NCI-H345 (cell line): ENCODE measurements at regions not wholly inside any gene's neighbourhood (a gene's known extent, or its start where the extent isn't known, plus 50 kb on each side); places are given as distances from the start of the nearest gene placed in this dataset.
"Not testable (repeated sequence)": the region's sequence is repeated elsewhere in the genome, so short reads cannot be mapped to it uniquely, and the experiment has no call there.

Experiments
- DNase-seq: peaks from one replicate; lab custom pipeline; 2025; lab: John Stamatoyannopoulos, UW

- DNase-seq, result no peak
These were observed 231.0 kb upstream of the PIK3R1 start for GRCh38 chr5:67984546-67984945.

GRCh38 chr5:67983251-67984110, 232.1 kb upstream of the PIK3R1 start:
- no peak for DNase-seq

DNA sequence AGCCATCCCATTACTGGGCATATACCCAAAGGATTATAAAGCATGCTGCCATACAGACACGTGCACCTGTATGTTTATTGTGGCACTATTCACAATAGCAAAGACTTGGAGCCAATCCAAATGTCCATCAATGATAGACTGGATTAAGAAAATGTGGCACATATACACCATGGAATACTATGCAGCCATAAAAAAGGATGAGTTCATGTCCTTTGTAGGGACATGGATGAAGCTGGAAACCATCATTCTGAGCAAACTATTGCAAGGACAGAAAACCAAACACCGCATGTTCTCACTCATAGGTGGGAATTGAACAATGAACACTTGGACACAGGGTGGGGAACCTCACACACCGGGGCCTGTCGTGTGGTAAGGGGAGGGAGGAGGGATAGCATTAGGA, 233.4 kb upstream of the PIK3R1 start:
- not testable (repeated sequence) for DNase-seq

DNA sequence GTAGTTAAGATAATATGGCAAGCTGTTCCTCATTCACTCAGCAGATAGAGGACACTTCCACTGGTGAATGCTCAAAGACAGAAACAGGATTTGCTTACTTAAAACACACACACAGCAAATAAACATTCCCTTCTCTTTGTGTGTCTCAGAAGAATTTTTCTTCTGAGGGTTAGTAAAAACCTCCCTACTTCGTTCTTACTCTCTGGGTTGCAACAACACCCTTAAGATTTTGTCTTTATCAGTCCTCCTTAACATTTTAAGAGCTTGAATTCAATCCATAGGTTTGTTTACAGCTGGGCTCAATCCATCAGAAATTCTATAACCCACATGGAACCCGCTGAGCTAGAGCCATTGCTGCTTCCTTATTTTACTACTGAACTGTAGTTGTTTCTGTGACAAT, 237.4 kb upstream of the PIK3R1 start:
- DNase-seq, result no peak

GRCh38 chr5:67976891-67977601, 238.5 kb upstream of the PIK3R1 start:
- no peak for DNase-seq

GRCh38 chr5:67976181-67976580, 239.4 kb upstream of the PIK3R1 start:
- DNase-seq, result no peak

GRCh38 chr5:67974471-67974870, 241.1 kb upstream of the PIK3R1 start:
- DNase-seq, result no peak

- DNase-seq, result no peak
These were observed 241.5 kb upstream of the PIK3R1 start for GRCh38 chr5:67974054-67974453.

DNA sequence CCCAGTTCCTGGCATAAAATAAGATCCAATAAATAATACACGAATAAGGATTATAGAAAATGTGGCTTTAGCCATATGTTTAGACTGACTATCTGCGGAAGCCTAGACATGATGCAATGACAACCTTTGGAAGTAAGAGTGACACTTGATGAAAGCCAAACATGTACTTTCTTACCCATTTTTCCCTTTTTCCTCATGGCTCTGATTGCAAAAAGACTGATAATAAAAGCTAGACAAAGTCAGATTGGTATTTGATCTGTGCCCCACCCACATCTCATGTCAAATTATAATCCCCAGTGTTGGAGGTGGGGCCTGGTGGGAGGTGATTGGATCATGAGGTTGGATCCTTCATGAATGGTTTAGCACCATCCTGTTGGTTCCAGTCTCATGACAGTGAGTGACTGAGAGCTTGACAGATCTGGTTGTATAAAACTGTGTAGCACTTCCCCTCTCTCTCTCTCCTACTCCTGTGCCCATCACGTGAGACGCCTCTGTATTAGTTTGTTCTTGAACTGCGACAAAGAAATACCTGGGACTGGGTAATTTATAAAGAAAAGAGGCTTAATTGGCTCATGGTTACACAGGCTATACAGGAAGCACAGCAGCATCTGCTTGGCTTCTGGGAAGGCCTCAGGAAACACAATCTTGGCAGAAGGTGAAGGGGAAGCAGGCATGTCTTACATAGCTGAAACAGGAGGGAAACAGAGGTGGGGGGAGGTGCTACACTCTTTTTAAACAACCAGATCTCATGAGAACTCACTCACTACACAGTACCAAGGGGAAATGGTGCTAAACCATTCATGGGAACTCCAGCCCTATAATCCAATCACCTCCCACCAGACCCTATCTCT, 243.4 kb upstream of the PIK3R1 start:
- DNase-seq, result no peak

GRCh38 chr5:67971223-67971830, 244.2 kb upstream of the PIK3R1 start:
- no peak for DNase-seq

DNA sequence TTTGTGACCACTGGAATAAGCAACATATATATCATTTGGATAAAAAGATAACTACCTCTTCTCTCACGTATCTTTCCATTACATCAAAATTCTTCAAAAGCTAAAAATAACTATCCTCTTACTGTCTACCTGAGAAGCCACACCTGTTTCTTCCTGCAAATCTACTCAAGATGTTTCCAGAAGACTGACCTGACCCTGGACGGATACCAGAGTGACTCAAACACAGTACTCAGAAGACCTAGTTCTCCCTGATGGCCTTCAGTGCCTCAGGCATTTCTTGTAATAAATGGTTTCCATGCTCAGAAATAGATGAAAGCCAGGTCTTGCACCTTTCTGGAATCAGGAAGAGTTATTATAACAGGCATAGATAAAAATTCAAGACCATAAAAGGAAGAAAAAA, 245.9 kb upstream of the PIK3R1 start:
- no peak for DNase-seq

GRCh38 chr5:67969176-67969575, 246.4 kb upstream of the PIK3R1 start:
- DNase-seq, result no peak

DNA sequence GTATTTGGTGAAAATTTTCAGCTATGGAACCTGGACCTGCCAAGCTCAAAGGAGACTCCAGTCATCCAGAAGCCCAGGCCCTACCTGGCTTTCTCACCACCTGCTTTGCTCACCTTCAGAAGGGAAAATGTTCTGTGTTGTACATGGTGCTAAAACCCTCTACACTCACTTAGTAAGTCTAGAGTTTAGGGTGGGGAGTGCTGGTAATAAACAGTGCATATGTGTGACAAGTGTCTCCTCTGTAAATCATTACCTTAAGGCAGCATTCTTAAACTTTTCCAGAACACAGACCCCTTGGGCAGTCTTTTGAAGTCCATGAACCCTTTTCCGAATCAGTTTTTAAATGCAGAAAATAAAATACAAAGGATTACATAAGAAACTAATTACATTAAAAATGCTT, 248.8 kb upstream of the PIK3R1 start:
- DNase-seq, result no peak

DNA sequence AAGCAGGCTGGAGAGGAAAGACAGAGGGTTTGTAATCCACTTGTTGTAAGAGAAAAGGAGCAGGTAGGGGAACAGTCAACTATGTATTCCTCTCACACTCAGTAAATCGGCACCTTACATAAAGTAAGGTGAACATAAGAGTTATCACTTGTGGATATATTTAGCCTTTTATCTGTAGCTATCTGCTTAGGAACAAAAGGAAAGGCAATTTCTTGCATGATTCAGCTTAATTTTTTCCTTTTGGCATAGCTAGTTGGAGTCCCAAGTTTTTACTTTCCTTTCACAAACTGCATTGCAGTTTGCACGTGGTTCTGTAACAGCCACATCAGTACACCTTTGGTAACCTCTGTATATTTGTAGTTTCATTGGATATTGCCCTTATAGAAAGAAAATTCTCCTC, 250.9 kb upstream of the PIK3R1 start:
- DNase-seq, result no peak

DNA sequence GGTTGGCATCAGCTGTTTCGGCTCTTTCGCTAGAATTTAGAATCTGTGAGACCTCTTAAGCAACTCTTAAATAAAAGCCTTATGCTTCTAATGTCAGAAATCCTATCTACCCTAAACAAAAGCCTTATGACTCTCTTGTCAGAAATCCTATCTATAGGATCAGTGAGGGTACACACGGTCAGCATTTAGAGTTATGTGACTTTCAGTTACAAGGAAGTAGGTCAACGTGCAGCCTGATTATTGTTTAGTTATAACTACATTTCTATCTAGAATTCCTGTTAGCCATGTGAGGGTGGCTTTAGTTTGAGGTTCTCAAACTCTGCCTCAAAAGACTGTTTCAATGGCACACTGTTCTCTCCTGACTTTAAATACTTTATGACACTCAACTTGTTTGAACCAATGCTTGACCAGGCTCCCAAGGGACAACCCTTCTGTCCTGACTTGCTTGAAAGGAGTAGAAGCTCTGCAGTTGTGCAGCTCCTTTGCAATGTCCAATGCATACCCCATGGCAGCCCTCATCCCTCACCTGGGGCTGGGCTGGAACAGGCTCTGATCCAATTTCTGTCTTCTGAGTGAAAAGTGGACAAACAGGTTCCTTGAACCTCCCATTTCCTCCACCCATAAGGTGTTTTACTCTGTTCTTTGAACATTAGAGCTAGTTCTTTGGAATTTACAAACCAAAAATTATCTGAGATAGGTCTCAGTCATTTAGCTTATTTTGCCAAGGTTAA, 251.6 kb upstream of the PIK3R1 start:
- DNase-seq, result no peak

DNA sequence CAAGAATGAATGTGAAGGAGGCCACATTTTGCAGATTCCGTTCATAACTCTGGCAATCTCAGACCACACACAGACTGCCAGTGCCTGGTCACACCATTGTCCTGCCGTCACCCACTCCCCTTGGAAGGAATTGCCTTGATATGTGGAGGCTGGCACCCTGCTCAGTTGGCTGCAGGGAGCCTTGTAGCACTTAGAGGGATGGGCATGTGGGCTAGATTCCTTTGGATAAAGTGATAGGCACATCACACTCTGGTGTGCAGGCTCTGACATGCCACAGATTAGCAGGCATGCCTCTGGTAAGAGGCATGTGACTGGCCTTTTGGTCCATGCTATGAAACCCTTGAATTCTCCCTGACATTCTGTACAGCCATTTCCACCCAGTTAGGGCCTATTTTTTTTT, 254.6 kb upstream of the PIK3R1 start:
- DNase-seq, result no peak

- DNase-seq, result no peak
These were observed 258.2 kb upstream of the PIK3R1 start for GRCh38 chr5:67957374-67957773.

DNA sequence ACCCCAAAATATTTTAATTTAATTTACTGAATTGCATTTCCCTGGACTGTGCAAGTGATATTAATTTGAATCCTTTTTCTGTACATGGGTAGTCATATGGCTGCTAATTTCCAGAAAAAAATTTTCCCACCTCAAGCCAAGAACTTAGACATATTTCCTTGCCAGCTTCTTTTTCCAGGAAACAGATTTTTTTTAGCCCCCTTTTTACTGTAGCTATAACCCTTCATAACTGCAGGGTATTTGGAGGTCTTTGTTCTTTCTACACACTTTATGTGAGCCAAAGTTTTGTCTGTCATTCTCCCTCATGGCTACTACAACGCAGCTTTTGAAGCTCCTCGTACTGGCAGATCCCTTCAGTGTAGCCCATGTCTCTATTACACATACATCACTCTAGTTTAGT, 261.2 kb upstream of the PIK3R1 start:
- no peak for DNase-seq

DNA sequence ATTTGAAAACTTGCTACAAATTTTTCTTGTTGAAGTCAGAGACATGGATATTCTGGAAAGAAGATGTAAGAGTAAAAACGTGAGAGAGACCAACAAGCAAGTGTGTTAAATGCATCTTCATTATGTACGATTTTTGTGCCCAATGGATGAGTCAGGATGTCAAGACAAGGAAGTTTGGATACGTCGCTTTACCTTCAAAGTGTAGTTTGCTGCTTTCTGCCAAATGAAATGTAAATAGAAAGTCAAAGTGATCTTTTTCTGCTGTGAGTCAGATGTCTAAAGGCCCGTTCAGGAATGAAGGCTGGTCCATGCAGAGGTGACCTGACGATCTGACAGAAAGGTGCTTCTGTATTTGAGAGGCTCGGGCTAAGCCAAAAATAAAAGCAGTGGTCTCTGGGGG, 273.1 kb upstream of the PIK3R1 start:
- no peak for DNase-seq

DNA sequence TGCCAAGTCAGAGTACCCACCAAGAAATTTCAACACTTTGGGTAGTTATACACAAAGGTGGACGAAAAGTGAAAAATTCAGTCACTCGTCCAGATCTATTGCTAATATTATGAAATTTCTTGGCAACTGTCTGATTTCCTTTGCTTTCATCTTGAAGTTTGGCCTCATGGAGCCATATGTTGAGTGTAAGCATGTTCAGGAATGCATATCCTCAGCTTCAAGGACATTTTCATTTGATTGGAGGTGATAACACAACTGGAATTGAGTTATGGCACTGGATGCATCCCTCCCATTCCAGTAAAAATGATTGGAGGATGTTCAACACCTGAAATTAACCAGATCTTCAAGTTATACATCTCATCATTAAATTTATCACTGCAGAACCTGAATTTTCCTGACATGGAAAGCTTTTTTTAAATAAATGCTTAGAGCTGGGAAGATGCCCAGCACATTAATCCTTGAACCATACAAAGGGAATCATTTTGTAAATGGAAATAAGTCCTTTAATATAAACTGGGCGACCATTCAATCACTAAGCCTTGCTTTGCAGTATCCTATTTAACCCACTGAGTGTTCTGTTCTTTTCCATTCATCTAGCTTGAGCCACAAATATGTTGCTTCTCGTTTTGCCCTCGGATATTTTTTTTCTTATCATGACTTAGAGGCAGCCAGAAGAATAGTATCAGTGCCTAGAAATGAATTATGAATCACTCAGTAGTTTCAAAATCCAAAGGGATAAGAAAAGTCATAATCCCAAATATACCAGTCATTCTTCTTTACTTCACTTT, 273.7 kb upstream of the PIK3R1 start:
- DNase-seq, result no peak
